Cardiac fibroblast (primary cell): ENCODE measurements at regions not wholly inside any gene's neighbourhood (a gene's known extent, or its start where the extent isn't known, plus 50 kb on each side); places are given as distances from the start of the nearest gene placed in this dataset.

Source experiments
- DNase-seq, 2 donors: peaks; one replicate each; pipeline versions ENCODE4 v3.0.0 to v3.0.0-alpha.2; 2010; ENCODE audit warnings: low read depth in 2 of 2
- H3K4me3 ChIP-seq, 2 donors: replicated peaks in 1 of 2; 1 replicate in 1 of 2; 2 replicates in 1 of 2; pipeline ENCODE4 v1.5.1; 2011; ENCODE audit warnings: low read depth in 2 of 2, low read length in 2 of 2, mild to moderate bottlenecking in 2 of 2, moderate library complexity in 1 of 2
- CTCF ChIP-seq: IDR thresholded peaks from one replicate; pipeline ENCODE4 v1.5.1; 2011; ENCODE audit warnings: low read depth, mild to moderate bottlenecking, low read length, inconsistent platforms

GRCh38 chr9:118583414-118583813 is 785.8 kb downstream of the BRINP1 start:
- H3K4me3 ChIP-seq = no peak overlapping the region
- no peak for DNase-seq
- TF ChIP-seq CTCF = no peak

DNA sequence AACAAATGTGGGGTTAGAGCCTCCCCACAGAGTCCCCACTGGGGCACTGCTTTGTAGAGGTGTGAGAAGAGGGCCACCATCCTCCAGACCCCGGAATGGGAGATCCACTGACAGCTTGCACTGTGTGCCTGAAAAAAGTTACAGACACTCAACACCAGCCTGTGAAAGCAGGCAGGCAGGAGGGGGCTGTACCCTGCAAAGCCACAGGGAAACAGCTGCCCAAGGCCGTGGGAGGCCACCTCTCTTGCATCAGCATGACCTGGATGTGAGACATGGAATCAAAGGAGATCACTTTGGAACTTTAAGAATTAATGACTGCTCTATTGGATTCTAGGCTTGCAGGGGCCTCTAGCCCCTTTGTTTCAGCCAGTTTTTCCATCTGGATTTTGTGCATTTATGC is 782.3 kb downstream of the BRINP1 start:
- no peak for TF ChIP-seq CTCF

DNA sequence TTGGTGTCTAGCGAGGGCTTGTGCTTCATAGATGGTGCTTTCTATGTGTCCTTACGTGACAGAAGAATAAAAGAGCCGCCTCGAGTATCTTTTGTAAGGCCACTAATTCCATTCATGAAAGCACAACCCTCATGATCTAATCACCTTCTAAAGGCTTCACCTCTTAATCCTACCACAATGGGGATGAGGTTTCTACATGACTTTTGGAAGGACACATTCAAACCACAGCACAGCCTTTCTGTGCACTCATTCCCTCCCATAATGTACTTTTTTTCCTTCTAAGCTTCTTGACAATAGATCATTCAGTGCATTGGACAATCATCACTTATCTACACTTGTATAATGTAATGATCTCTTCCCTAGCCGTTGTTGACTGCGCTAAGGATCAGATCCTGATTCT is 774.8 kb downstream of the BRINP1 start:
- DNase-seq = no peak
- no peak for TF ChIP-seq CTCF
- H3K4me3 ChIP-seq = no peak overlapping the region

More for the DNA sequence above, 782.3 kb downstream of the BRINP1 start:
- no peak overlapping the region for H3K4me3 ChIP-seq
- DNase-seq = no peak

DNA sequence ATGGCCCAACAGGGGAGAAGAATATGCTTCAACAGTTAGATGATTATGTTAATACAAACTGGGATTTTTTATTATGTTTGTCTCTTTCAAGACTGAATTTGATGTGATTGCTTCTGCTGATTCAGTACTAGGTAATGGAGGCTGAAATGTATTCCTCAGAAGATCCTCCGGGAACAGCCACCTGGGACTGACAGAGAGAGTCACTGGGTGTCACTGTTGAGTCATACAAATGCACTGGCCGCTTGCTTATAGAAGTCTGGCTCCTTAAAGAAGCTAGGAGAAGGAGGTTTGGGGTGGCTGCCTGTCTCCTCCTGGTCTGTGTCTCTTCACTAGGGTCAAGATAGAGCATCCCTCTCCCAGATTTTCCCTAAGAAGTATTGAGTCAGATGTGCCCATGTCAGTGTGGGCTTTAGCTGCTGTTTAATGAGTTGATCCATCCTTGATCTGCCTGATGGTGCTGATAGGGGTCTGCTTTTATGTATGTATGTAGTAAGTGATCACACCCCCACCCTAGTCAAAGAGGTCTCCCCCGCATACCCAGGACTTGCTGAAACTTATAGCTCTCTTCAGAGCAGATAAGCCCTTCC is 773.4 kb downstream of the BRINP1 start:
- DNase-seq = peak; percentile 5 to 78
- peak; percentile 37 for TF ChIP-seq CTCF
- no peak overlapping the region for H3K4me3 ChIP-seq

- H3K4me3 ChIP-seq = no peak overlapping the region
- DNase-seq = no peak
- no peak for TF ChIP-seq CTCF
These were observed 772.7 kb downstream of the BRINP1 start for GRCh38 chr9:118596374-118597015.

DNA sequence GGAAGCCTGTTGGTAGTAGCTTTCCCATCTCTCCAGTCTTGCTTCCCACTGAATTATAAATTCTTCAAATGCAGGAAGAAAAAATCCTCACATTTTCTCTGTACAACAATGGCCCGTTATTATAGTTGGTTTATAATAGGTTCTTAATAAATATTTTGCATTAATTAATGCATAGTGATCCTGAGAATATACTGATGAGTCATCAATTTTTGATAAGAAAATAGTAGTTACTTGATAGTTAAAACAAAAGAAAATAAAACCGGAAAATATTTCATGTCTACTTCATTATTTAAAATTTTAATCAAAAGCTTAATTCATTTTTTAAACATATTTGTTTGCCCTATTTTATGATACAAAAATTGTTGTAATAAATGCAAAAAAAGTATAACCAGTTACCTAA is 762.6 kb downstream of the BRINP1 start:
- H3K4me3 ChIP-seq = no peak overlapping the region
- TF ChIP-seq CTCF = no peak
- DNase-seq = no peak
